GM12875 (cell line): ENCODE measurements at regions not wholly inside any gene's neighbourhood (a gene's known extent, or its start where the extent isn't known, plus 50 kb on each side); places are given as distances from the start of the nearest gene placed in this dataset.

Experiments
- H3K4me3 ChIP-seq: one replicate; pipeline ENCODE4 v1.5.1; 2011; ENCODE audit warnings: low read depth, low read length, control low read depth
- TF ChIP-seq, protein P1 (sequence below): IDR thresholded peaks from 2 replicates; pipeline ENCODE4 v1.5.1; 2011; ENCODE audit warnings: low read depth, mild to moderate bottlenecking, control low read depth, inconsistent platforms, low read length, moderate library complexity, borderline replicate concordance; ENCODE audit not compliant: insufficient read depth

DNA sequence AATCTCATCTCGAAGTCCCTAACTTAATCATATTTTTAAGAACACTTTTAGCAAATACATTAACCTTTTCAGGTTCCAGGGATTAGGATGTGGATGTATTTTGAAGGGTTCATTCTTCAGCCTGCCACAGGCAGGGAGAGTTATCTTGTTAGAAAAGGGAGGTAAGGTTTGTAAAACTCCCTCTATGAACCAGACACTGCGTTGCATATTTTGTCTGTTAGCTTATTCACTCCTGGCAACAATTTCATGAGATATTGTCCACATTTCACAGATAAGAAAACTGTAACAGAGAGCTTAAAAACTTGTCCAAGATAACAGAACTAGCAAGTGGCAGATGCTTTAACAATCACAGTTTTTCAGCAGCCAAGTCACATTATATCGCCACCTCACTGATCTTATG lies 155.4 kb downstream of the DIPK2A start:
- no peak overlapping the region for H3K4me3 ChIP-seq
- TF ChIP-seq, protein P1, sequence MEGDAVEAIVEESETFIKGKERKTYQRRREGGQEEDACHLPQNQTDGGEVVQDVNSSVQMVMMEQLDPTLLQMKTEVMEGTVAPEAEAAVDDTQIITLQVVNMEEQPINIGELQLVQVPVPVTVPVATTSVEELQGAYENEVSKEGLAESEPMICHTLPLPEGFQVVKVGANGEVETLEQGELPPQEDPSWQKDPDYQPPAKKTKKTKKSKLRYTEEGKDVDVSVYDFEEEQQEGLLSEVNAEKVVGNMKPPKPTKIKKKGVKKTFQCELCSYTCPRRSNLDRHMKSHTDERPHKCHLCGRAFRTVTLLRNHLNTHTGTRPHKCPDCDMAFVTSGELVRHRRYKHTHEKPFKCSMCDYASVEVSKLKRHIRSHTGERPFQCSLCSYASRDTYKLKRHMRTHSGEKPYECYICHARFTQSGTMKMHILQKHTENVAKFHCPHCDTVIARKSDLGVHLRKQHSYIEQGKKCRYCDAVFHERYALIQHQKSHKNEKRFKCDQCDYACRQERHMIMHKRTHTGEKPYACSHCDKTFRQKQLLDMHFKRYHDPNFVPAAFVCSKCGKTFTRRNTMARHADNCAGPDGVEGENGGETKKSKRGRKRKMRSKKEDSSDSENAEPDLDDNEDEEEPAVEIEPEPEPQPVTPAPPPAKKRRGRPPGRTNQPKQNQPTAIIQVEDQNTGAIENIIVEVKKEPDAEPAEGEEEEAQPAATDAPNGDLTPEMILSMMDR, result no peak

GRCh38 chr3:144127700-144128099 lies 156.1 kb downstream of the DIPK2A start:
- no peak overlapping the region for H3K4me3 ChIP-seq
- TF ChIP-seq, protein P1, result no peak

DNA sequence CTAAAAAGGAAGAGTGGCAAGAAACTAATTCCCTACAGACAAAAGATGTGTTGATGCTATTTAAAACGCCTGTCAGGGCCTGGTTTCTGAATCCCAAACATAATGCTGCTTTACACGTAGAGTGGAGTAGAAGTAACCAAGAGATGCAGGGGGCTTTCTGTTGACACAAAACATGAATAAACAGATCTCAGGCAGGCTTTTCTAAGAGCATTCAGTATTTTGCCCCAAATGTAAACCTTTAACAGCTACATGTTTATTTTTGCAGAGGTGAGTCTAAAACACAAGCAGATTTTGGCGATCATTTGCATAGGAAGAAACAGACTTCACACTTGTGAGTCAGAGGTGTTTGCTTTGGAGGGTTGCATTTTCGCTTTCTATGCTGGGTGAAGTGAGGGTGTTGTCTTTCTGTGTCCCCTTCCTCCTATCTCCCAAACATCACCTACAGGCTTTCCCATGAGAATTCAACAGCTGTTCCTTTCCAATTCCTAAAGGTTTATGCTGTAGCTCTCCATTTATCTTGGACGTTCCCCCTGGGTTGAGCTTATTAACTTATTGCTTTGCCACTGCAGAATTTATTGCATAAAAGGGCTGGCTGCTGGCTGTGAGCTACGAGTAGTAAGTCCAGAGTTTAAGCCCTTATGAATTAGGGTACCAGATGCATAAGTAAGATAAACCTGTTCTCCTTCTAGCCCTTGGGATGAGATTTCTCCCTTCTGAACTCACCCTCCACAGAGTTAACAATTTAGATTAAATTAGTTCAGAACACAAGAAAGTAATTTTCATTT lies 156.7 kb downstream of the DIPK2A start:
- TF ChIP-seq, protein P1, result no peak
- H3K4me3 ChIP-seq, result no peak overlapping the region

GRCh38 chr3:144129536-144130214 lies 158.1 kb downstream of the DIPK2A start:
- no peak overlapping the region for H3K4me3 ChIP-seq
- TF ChIP-seq, protein P1, result no peak

GRCh38 chr3:144141074-144141473 lies 169.5 kb downstream of the DIPK2A start:
- TF ChIP-seq, protein P1, result no peak
- no peak overlapping the region for H3K4me3 ChIP-seq

GRCh38 chr3:144141496-144141895 lies 169.9 kb downstream of the DIPK2A start:
- no peak overlapping the region for H3K4me3 ChIP-seq
- TF ChIP-seq, protein P1, result no peak
